GM12865 (cell line): ENCODE measurements at regions not wholly inside any gene's neighbourhood (a gene's known extent, or its start where the extent isn't known, plus 50 kb on each side); places are given as distances from the start of the nearest gene placed in this dataset.

Experiments used
- DNase-seq: peaks from one replicate; pipeline ENCODE4 v3.0.0; 2010; ENCODE audit warnings: low read depth
- H3K4me3 ChIP-seq: 2 replicates; pipeline ENCODE4 v1.5.1; 2011; ENCODE audit warnings: mild to moderate bottlenecking, low read depth, low read length, control low read depth
- TF ChIP-seq, protein P1 (sequence below): IDR thresholded peaks from 2 replicates; pipeline ENCODE4 v1.5.1; 2011; ENCODE audit warnings: low read length, control low read depth, low read depth, inconsistent platforms; ENCODE audit not compliant: insufficient read depth; ENCODE audit errors: missing control alignments

DNA sequence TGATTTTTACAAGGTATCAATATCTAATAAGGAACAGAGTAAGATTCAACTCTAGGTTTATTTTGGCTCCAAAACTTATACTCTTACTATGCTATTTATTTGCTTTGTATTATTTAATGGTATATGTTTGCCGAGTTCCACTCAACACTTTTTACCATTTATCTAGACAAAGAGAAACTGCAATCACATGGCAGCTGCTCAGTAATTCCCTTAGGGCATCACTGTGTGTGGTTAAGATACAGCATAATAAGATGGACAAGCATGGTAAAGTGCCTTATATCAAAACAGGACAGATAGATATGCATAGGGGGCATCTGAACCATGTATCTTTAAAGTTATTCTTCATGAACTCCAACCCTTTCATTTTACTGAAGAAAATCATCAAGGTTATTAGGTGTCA is 483.0 kb upstream of the ID4 start:
- no peak for DNase-seq
- TF ChIP-seq, protein P1, sequence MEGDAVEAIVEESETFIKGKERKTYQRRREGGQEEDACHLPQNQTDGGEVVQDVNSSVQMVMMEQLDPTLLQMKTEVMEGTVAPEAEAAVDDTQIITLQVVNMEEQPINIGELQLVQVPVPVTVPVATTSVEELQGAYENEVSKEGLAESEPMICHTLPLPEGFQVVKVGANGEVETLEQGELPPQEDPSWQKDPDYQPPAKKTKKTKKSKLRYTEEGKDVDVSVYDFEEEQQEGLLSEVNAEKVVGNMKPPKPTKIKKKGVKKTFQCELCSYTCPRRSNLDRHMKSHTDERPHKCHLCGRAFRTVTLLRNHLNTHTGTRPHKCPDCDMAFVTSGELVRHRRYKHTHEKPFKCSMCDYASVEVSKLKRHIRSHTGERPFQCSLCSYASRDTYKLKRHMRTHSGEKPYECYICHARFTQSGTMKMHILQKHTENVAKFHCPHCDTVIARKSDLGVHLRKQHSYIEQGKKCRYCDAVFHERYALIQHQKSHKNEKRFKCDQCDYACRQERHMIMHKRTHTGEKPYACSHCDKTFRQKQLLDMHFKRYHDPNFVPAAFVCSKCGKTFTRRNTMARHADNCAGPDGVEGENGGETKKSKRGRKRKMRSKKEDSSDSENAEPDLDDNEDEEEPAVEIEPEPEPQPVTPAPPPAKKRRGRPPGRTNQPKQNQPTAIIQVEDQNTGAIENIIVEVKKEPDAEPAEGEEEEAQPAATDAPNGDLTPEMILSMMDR = no peak
- no peak overlapping the region for H3K4me3 ChIP-seq

DNA sequence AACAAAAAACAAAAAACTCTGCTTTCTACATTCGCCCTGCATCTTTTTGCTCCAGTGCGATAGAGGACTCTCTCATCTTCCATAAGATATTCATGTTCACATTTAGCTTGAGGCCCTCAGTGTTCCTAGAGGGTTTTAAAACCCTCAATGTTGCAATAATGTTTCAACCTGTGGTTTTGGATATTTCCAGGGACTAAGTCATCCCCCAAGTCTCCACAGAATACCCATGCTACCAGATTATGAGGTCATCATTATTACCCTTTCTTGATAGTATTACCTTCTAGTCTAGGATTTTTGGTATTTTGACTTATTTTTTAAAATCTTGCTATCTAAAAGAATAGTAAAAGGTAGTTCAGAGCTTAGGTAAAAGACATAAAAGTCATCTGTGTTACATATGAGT is 480.5 kb upstream of the ID4 start:
- no peak overlapping the region for H3K4me3 ChIP-seq
- TF ChIP-seq, protein P1 = no peak
- DNase-seq = no peak

DNA sequence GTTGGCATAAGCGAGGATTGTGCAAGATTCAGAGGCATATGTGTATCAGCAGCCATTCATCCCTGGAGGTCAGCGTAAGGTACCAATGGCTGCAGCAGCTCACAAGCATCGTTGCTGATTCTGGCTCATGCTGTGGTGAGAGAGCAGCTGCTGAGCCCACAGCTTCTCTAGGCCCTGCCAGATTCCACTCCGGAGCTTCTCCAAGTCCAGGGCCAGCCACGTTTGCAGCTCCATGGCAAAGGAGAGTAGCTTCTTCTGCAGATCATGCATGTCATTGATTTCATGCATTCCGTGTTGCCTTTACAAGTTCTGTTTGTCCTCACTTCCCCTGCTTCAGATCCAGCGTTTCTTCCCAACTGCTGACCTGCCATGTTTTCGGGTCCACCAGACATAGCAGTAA is 474.8 kb upstream of the ID4 start:
- TF ChIP-seq, protein P1 = no peak
- DNase-seq = no peak

DNA sequence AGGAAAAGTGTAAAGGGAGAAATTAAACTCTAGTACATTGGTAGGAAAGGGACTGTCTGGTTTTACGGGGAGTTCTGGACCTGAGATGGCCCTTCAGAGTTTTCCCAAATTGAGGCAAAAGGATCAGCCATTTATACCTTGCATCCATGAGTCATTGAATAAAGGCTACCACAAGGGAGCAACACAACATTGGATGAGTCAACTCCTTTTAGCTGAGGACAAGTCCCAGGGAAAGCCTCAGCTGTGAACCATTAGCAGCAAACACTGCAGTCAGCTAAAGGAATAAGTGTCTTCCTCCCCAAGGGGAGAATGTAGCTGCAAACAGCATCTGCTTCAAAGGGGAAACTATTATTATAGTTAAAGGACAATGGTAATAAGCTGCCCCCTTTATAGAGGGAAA is 468.7 kb upstream of the ID4 start:
- TF ChIP-seq, protein P1 = no peak
- DNase-seq = no peak
- no peak overlapping the region for H3K4me3 ChIP-seq

More for the DNA sequence above, 474.8 kb upstream of the ID4 start:
- H3K4me3 ChIP-seq = no peak overlapping the region

DNA sequence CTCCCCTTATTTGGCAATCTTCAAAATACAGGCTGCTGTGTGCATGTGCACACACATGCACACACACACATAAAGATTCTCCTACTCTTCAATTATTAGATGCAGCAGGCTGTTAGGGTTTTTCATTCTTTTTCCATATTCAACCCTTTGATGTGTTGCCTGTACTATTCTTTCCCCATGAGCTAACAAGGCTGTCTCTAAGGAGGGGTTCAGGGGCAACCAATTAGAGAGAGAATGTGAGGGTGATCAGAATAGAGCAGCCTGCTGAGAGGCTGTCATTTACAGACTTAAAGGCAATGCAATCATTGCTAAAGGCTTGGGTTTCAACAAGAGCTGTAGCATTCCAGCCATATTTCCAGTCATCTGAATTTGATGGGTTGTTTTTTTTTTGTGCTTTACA is 467.4 kb upstream of the ID4 start:
- TF ChIP-seq, protein P1 = no peak
- H3K4me3 ChIP-seq = no peak overlapping the region

DNA sequence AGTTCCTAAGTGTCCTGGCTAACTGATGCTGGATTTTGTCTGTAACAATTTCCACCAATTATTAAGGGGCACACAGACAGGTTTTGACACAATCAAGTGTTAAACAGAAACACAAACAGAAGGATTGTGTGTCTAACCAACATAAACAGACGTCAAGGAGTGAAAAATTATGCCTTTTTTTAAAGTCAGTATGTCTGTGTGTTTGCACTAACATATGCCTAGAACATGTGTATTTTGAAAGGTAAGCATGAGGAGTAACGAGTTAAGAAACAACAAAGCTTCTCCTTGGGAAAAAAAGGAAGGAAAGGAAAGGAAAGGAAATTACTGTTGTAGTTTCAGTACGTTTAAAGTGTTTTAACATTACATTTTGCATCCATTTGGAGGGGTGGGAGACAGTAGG is 466.3 kb upstream of the ID4 start:
- no peak for DNase-seq
- TF ChIP-seq, protein P1 = no peak
- no peak overlapping the region for H3K4me3 ChIP-seq

More for the DNA sequence above, 467.4 kb upstream of the ID4 start:
- DNase-seq = no peak

DNA sequence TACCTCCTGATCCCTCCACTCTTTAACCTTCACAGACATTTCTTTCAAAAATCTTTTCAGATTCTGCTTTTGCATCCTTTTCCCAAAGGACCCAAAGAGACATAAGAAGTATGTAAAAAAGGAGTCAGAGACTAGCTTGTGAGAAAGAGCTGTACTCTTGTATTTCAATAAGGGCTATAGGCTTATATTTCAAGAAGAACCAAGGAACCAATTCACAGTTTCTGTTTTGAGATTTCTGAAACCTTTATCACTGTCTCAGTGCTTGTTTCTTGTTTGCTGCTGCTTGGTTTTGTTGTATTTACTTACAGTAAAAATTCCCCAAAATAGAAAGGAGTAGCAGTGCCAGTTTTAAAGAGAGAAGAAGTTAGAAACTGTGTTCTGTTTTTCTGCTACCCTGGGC is 461.6 kb upstream of the ID4 start:
- no peak for DNase-seq
- H3K4me3 ChIP-seq = no peak overlapping the region
- TF ChIP-seq, protein P1 = no peak
